Stimulated activated CD4-positive, alpha-beta T cell treated with anti-CD3 and anti-CD28 coated beads, Interleukin-12 subunit alpha, Interleukin-12 subunit beta, amount 100 ng/mL, for 4 hours (primary cell): ENCODE measurements at regions not wholly inside any gene's neighbourhood (a gene's known extent, or its start where the extent isn't known, plus 50 kb on each side); places are given as distances from the start of the nearest gene placed in this dataset.

Experiments used
- DNase-seq: peaks from one replicate; pipeline ENCODE4 v3.0.0-alpha.2; 2020

DNA sequence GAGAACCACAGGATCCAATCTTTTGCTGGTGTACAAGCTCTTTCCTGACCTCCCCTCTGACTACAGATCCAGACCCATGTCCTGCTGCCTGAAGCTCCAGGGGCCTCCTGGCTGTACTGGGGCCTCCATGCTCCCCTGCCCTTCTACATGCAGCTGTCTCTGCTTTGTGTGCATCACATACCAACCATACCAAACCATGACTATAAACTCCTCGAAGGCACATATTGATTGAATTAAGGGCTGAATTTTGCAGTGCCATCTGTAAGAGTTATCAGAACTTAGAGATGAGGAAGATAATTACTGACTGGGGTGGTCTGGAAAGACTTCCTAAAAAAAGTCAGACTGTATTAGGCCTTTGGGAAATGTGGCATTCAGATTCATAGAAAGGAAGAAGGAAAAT, 139.9 kb upstream of the CXCR4 start:
- no peak for DNase-seq

DNA sequence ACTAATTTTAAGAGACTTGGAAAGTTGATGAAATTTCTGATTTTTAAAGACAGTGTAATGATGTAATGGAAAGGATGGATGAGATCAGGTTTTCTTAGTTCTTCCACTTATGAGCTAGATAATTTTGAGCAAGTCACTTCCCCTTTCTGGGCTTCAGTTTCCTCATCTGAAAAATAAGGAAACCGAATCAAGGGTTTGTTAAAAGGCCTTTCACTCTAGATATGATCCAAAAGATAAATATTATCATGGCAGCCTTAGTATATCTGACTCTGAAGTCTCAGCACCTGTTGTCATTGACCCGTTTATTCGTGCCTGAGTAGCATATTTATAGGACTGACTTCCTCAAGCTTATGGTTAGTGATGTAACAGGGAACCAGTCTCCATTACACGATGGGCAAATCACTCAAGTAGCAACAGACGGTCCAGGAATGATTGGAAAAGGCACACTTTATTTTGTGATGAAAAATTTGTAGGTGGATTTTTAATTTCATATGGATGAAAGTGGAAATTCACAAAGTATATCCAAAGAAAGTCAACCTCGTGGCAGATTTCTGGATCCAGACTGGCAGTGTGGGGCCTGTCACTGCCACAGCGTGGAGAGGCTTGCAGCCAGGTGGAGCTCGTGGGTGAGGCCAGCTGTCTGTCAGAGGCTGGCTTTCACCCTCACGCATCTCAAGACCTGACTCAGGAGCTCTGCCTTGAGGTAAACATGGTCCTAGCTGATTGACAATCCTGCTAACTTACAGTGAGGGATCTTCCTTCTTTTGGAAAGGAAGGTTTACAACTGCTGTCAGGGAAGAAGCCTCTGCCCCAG, 137.9 kb upstream of the CXCR4 start:
- no peak for DNase-seq

DNA sequence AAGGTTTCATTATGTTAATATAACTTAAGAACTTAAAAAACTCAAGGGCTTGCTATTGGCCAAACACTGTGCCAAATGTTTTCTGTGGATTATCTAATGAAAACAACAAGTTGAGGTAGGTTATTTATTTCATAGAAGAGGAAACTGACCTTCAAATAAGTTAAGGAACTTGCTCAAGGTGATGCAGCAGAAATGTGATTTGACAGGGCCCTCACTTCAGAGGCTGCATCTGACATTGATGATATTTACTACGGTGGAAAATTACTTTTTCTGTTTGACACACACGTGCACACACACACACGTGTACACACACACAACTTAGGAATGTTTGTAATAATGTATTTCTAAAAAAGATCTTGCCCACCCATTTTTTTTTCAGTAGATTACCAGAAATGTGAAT, 137.2 kb upstream of the CXCR4 start:
- DNase-seq = no peak

DNA sequence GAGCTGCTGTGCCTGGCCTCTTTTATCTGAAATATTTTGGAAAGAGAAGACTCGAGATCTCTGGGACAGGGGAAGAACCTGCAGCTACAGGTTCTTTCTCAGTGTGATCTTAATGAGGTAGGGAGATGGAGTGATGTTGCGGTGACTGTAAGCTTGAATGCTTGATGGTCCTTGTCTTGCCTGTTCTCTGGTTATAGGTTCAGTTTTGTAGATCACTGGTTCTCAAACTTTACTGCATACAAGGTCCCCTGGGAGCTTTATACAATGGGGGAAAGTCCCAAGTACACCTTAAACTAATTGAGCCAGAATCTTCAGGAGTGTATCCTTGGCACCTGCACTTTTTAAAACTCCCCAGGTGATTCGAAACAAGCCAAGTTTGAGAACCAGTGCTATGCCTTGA, 136.7 kb upstream of the CXCR4 start:
- DNase-seq = no peak

DNA sequence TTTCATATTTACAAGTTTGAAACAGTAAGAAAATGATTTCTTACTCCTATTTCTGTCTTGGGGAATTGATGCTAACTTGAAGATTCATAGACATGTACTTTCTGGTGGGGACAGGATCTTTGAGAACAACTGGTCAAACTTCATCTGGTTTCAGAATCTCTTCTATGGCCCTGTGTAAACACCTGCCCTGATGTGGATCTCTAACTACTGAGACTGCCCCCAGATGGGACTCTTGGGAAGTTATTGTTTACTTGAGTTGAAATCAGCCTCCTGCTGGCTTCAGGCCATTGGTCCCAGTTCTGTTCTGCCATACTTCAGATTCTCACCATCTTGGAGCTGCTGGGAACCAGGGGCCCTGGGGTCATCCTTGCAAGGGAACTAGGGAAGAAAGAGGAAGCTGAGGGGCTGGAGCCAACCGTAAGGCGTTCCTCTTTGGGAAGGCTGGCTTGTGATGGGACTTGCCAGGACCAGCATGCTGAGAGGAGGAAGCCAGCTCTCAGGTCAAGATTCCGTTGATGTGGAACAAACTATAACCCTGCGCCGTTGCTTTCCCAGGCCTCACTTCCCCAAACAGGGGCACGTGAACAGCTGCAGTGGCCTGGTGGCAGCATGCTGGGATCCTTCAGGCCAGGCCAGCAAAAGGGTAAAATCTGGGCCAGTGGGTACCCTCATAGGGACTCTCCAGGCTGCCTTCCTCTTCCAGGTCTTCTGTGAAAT, 135.5 kb upstream of the CXCR4 start:
- no peak for DNase-seq

DNA sequence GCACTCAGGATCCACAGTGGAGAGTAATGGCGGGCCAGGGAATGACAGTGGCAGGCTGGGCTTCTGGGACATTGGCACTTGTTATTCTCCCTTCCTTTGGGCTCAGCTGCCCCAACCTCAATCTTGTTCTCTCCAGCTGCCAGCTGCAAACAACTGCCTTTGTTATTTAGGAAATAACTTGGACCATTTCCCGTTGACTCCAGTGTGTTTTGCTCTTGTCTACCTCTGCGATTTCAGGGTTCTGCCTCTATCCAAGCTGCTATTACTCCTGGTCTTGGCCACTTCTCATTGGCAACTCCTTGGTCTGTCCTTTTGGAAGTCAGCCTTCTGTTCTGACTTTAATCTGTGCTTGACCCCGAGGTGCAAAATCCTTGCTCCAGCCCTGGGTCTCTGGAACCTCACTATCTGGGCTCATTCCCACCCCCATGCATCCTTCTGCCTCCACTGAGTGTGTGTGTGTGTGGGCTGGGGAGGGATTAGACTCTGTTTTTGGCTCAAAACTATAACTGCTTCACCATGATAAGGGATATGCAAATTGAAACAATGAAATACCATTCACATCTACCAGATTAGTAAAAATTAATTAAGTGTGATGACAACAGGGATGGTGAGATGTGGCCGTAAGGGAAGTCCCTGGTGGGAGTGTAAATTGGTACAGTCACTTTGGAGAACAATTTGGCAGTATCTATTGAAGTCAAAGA, 134.1 kb upstream of the CXCR4 start:
- no peak for DNase-seq

DNA sequence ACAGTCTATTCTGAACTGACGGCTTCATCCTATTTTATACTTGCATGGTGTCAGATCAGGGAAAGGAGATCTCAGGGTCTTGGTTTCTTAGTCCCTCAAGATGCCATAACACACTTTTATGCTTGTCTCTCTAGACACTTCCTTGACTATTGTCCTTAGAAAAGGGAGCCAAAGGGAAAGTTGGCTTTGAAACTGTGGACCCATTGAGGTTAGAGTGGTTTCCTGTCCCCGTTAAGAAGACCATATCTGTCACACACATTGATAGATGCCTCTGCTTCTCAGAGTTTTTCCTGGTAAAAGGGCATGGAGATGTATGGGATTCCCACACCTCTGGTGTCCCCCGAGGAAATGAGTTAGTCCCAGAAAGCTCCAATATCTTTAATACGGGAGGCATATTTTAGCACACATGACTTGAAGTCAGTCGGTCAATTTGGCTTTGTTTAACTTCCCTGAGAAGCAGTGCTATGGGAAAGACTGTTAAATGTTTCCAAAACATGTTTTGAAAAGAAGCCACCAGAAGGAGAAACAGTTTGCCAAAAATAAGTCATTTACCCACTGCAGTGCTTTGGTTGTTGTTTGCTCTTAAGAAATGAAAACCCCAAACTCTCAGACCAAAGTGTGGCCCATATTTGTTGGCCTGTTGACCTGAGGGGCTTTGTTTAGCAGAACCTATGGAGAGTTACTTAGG, 133.4 kb upstream of the CXCR4 start:
- DNase-seq = no peak

DNA sequence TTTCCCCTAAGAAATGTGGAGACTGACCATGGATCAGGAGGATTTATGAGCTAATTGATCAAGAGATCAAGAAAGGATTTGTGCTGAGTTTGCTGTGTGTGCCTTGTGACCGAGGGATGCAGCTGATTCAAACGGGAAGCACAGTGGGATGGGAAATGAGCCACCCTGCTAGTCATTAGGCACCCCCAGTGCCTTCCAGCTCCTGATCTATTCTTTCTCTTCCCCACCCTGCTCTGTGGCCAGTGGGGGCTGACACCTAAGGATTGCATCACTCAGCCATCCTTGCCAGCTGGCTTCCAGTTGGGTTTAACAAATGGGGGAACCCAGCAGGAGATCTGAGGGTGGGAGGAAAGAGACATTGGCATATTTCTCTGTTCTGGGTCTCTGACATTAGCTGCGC, 132.2 kb upstream of the CXCR4 start:
- DNase-seq = no peak

DNA sequence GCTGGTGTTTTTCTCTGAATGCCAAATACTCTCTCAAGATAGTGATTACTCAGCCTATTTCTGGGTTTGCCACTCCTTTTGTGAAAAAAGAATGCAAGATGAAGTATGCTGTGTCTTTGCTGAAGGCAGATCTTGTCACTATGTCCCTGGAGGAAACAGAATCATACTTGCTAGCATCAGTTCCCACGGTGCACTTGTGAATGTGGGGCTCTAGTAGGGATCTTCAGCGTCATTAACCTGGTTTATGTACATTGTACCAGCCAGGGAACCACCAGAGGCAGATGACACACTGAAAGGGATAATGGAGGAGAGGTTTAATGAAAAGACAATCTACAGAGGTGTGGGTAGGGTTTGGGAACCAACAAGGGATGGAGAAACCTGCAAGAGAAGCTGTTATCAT, 131.0 kb upstream of the CXCR4 start:
- DNase-seq = no peak

DNA sequence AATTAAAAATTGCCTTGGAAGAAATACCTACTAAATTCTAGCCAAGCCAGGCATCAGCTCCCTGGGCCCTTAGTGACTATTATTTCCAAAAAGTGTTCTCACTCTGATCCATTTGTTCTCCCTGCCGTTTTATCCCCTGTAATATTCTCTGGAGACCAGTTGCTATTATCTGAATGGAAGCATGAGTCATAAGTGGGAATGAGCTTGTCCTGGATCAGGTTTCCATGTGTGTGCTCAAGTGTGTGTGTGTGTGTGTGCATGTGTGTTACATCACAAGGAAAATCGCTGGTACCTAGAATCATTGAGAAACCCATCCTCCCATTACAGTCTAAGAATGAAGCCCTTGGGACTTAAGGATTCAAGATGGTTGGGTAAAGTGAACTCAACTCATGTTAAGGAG, 130.3 kb upstream of the CXCR4 start:
- DNase-seq = no peak

DNA sequence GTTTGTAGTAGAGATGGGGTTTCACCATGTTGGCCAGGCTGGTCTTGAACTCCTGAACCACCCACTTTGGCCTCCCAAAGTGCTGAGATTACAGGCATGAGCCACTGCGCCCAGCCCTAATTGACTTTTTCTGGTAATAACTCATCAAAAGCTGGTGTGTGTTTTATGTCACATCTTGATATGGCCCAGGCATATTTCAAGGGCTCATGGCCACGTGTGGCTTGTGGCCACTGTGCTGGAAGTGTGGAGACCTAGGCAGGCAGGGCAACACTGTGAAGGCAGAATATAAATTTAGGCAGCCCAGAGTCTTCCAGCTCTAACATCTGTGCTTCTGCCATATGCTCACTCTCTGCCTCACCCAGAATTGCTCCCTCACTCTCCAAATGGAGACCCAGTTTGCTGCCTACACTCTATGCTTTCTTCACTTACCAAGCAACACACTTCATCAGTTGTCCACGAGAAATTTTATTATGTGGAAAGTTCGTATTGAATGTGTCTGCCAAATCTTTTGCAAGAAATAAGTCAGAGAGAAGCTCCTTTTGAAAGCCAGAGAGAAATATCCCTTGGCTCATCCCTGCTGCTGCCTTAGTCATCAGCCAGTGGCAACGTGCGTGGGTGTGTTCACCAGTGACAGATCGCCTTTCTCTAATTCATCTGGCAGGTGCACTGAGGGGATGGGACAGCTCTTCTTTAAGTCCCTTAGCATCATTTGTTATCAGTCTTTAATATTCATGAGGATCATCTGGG, 129.4 kb upstream of the CXCR4 start:
- no peak for DNase-seq

DNA sequence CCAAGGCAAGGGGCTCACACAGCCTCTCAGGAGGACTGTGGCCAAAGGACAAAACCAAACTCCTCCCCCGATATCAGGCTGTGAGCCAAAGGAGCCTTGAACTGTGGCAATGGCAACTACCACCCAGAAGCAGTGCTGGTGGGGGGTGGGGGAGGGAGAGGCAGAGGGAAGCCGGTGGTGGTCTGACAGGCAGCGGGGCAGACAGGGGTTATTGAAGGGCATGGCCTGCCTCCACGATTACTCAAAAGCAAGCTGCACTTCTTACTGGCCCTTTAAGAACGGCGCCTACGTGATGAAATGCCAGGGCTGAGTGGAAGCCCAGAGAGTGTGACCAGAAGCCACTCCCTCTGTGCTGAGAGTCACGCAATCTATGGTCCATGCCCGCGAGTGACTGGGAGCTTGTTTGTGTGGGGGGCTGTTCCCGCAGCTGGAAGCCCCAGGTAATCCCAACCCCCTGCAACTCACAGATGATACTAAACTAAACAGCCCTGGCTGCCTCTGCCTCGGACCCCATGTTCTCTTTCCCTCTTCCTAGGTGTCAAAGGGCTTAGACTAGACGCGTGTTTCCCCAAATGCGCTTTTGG, 128.2 kb upstream of the CXCR4 start:
- DNase-seq = no peak

DNA sequence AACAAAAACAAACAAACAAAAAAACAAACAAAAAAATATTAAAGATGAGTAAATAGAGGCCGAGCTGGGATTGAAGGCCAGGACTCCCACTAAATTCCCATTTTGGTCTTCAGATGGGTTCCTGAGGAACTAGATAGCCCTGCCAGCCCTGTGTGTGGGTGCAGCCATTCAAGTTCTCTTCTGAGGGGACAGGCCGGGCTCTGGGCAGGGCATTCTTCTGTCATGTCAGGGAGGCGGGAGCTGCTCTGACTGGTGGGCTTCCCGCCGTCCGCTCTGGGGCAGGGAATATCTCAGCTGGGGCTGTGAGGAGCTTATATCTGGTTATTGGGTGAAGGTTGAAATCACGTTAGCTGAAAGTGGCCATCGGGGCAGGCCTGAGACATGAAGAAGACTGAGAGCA, 127.3 kb upstream of the CXCR4 start:
- DNase-seq = no peak

DNA sequence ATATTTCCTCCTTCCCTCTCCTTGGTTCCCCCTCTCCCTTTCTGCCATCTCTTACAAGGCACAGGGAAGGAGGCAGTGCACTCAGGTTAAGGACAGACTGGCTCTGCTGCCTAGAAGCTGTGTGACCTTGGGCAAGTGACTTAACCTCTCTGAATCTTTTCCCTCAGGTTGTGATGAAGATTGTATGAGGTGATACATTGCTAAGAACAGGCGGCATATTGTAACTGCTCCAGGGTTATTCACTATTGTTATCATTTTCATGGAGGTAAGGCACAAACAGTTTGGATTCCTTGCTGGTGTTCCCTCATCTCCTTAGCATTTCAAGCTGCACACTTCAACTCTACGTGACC, 126.6 kb upstream of the CXCR4 start:
- DNase-seq = no peak

DNA sequence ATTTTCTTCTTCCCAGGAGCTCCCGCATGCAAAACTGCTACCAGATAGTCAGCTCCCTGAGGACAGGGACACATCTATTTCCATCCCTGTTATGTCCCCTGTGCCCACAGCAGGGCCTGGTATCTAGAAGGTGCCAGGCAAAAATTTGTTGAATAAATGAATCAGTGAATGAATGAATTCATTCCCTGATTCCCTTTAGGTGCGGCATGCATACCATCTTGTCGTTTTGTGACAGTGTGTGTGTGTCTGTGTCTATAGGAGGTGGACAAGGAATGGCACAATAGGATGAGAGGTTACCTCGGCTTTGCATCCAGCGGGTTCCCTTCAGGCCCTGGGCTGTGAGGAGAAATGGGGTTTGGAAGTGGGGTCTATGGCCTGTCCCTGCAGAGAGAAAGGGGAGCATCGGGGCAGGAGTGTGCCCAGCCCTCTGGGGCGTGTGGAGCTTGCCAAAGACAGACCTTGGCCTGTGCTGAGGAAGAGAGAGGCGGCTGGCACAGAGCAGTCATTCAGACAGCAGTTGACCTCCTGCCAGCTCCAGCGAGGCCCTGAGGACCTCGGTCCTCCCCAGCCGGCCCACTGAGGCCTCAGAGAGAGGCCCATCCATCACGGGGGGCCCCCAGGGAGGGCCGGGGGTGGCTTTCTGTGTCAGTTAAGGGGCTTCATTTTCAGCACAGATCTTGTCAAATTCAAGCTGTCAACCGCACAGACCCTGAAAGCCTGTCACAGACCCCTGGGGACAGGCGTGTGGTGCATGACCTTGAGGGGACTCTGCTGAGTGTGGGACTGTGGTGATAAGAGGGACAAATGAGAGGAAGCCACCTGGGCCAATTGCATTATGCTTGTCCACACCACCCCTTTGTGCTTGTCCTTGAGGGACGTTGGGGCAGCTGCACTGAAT, 125.9 kb upstream of the CXCR4 start:
- DNase-seq = no peak

DNA sequence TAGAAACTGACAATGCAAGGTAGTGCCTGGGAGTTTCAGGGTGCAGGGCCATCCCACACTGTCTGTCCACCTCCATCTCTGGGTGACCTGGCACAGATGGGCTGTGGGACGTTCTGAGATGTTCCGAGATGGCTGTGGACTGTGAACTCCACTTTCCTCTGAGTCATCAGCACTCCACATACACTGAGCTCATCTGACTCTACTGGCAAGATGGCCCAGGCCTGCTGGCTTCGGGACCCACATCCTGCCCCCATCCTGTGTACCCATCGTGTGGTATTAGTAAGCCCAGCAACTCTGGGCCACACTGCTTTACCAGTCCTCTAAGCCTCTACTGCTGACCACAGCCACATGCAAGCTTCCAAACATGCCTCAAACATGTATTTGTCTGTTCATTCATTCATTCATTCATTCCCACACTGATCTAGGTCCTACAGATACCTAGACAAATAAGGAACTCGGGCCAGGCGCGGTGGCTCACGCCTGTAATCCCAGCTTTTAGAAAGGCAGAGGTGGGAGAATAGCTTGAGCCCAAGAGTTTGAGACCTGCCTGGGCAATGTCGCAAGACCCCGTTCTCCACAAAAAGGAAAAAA, 124.8 kb upstream of the CXCR4 start:
- no peak for DNase-seq

DNA sequence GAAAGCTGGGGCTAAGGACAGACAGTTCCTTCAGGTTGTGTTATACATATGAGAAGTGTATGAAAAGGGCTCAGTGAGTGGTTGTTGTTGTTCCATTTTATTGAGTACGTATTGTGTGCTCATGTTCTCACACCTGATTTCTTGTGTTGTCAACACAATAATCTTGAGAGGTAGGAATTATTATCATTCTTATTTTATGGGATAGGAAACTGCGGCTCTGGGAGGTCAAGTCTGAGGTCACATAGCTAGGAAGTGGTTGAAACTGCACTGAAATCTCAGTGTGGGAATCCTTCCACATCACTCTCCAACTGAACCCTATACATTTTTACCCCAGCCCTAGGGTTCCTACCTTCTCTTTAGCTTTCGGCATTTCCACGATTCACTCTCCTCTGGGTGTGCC, 124.2 kb upstream of the CXCR4 start:
- DNase-seq = no peak

DNA sequence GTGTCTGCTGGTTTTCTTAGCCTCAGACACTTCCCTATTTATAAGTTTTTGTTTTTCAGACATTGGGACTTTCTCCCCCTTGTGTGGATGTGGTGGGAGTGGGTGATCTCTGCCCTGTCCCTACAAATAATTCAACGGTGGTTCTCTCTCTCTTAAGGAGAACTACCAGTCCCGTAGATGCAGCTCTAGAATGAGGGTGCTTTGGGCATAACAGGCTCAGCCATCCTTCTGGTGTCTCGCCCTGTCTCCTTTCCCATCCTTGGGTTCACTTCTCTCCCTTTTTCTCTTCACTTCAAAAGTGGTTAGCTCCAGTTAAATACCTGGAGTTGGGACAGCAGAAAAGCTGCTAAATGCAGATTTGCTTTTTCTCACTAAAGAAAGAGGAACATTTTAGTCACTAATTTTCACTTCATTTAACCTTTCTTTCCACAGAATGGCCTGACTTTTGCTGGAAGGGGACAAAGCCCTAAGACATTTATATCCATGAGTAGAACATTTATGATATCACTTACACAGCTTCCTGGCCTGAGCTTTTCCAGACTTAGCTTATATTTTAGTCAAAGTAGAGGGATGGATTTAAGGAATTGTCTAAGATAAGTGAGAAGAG, 121.2 kb upstream of the CXCR4 start:
- no peak for DNase-seq

DNA sequence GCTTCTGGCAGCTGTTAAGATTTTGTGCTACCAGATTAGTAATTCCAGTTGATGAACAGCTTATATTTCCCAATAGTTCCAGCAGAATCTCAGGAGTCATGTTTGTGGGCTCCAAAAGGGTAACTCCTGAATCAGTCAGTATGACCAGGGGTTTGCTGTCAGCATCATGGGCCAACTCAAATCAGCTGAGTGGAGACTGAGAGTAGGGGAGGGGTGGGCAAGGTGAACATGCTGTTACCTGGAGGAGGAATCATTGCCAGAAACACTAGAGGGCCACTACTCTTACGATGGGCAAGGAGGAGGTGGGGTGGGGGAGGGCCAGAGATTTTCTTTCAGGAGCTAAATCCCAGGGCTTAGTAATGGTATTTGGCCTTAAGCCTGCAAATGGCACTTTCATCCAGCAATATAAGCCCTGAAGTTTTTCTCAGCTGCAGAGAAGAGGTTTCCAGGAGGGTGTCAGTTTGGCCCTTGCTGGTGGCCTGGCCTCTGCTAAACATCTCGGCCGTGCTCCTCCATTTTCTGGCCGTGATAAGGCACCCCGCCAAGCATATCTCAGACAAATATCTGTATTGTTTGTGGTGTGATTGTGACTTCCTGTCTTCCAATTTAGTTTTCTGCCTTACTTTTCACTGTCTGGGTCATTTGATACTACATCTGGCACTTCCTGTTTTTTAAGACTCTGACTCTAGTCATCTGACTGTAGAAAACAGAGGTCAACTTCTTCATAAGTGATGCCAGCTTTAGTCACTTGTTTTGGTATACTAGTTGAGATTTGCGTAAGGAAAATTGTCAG, 120.5 kb upstream of the CXCR4 start:
- DNase-seq = no peak

DNA sequence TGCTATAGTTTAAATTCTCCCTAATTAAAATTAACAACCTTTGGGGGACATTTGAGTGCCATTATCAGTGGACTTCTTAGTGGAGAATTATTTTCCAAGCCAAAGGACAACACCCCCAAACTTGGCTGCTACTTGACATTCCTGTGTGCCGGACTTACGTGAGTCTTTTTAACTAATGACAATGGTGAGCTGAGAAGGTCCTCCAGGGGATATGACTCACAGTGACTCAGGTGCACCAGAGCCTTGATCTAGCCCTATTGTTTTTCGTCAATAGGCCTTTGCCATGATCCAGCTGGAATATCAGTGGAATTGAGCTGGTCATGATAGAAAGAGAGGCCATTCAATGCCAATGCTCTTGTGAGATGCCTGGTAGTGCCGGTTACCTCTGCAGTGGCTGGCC, 118.1 kb upstream of the CXCR4 start:
- DNase-seq = no peak
